ENCODE measurements at regions not wholly inside any gene's neighbourhood (a gene's known extent, or its start where the extent isn't known, plus 50 kb on each side); places are given as distances from the start of the nearest gene placed in this dataset.

- Mint-ChIP-seq H3K27ac (no peak overlapping the region), H3K36me3 (ENCODE audit: low read depth) (no peaks in the 10 kb centered on the region), H3K4me1 (ENCODE audit: low read depth) (no peaks in the 10 kb centered on the region), H3K4me3 (no peak overlapping the region), H3K9me3 (peaks cover 6% of the 10 kb centered on the region), H3K27me3 (no peaks in the 10 kb centered on the region)
- DNase-seq = no peak
These were observed 165.8 kb upstream of the STAC start for GRCh38 chr3:36214460-36214859.

- H3K36me3 Mint-ChIP-seq (ENCODE audit: low read depth) = no peaks in the 10 kb centered on the region
- no peaks in the 10 kb centered on the region for H3K27me3 Mint-ChIP-seq
- no peak overlapping the region for H3K27ac Mint-ChIP-seq
- H3K9me3 Mint-ChIP-seq = peaks cover 6% of the 10 kb centered on the region
- H3K4me1 Mint-ChIP-seq (ENCODE audit: low read depth) = no peaks in the 10 kb centered on the region
- DNase-seq = no peak
- no peak overlapping the region for H3K4me3 Mint-ChIP-seq
These were observed 165.1 kb upstream of the STAC start for GRCh38 chr3:36215241-36215640.

- DNase-seq = no peak
- no peaks in the 10 kb centered on the region for H3K27me3 Mint-ChIP-seq
- H3K36me3 Mint-ChIP-seq (ENCODE audit: low read depth) = no peaks in the 10 kb centered on the region
- H3K27ac Mint-ChIP-seq = no peak overlapping the region
- peaks cover 6% of the 10 kb centered on the region for H3K9me3 Mint-ChIP-seq
- H3K4me1 Mint-ChIP-seq (ENCODE audit: low read depth) = no peaks in the 10 kb centered on the region
- H3K4me3 Mint-ChIP-seq = no peak overlapping the region
These were observed 160.9 kb upstream of the STAC start for GRCh38 chr3:36219398-36219797.

- H3K27me3 Mint-ChIP-seq = peaks cover 3% of the 10 kb centered on the region
- H3K4me3 Mint-ChIP-seq = no peak overlapping the region
- DNase-seq = no peak
- no peaks in the 10 kb centered on the region for H3K4me1 Mint-ChIP-seq (ENCODE audit: low read depth)
- peaks cover 9% of the 10 kb centered on the region for H3K9me3 Mint-ChIP-seq
- no peak overlapping the region for H3K27ac Mint-ChIP-seq
- H3K36me3 Mint-ChIP-seq (ENCODE audit: low read depth) = no peaks in the 10 kb centered on the region
These were observed 160.1 kb upstream of the STAC start for GRCh38 chr3:36220173-36220572.

- Mint-ChIP-seq H3K27ac (no peak overlapping the region), H3K27me3 (peaks cover 4% of the 10 kb centered on the region), H3K4me3 (no peak overlapping the region), H3K9me3 (peaks cover 13% of the 10 kb centered on the region), H3K4me1 (ENCODE audit: low read depth) (no peaks in the 10 kb centered on the region), H3K36me3 (ENCODE audit: low read depth) (no peaks in the 10 kb centered on the region)
- DNase-seq = no peak
These were observed 158.3 kb upstream of the STAC start for GRCh38 chr3:36221975-36222374.

GRCh38 chr3:36227980-36228379 is 152.3 kb upstream of the STAC start:
- DNase-seq = no peak
- Mint-ChIP-seq H3K36me3 (ENCODE audit: low read depth) (no peaks in the 10 kb centered on the region), H3K27ac (no peak overlapping the region), H3K27me3 (peaks cover 4% of the 10 kb centered on the region), H3K4me1 (ENCODE audit: low read depth) (no peaks in the 10 kb centered on the region), H3K4me3 (no peak overlapping the region), H3K9me3 (peaks cover 7% of the 10 kb centered on the region)

- Mint-ChIP-seq H3K4me1 (ENCODE audit: low read depth) (no peaks in the 10 kb centered on the region), H3K27me3 (peaks cover 4% of the 10 kb centered on the region), H3K27ac (no peak overlapping the region), H3K9me3 (peaks cover 7% of the 10 kb centered on the region), H3K36me3 (ENCODE audit: low read depth) (no peaks in the 10 kb centered on the region), H3K4me3 (no peak overlapping the region)
- DNase-seq = no peak
These were observed 150.8 kb upstream of the STAC start for GRCh38 chr3:36229496-36229895.

- H3K36me3 Mint-ChIP-seq (ENCODE audit: low read depth) = no peaks in the 10 kb centered on the region
- no peak overlapping the region for H3K27ac Mint-ChIP-seq
- H3K9me3 Mint-ChIP-seq = peaks cover 3% of the 10 kb centered on the region
- no peak overlapping the region for H3K4me3 Mint-ChIP-seq
- DNase-seq = no peak
- no peaks in the 10 kb centered on the region for H3K27me3 Mint-ChIP-seq
- H3K4me1 Mint-ChIP-seq (ENCODE audit: low read depth) = no peaks in the 10 kb centered on the region
These were observed 147.4 kb upstream of the STAC start for GRCh38 chr3:36232797-36233489.

GRCh38 chr3:36244728-36245127 is 135.6 kb upstream of the STAC start:
- Mint-ChIP-seq H3K27ac (no peak overlapping the region), H3K4me1 (ENCODE audit: low read depth) (no peaks in the 10 kb centered on the region), H3K9me3 (no peaks in the 10 kb centered on the region), H3K36me3 (ENCODE audit: low read depth) (no peaks in the 10 kb centered on the region), H3K4me3 (no peak overlapping the region), H3K27me3 (no peaks in the 10 kb centered on the region)
- no peak for DNase-seq

- Mint-ChIP-seq H3K36me3 (ENCODE audit: low read depth) (no peaks in the 10 kb centered on the region), H3K27me3 (no peaks in the 10 kb centered on the region), H3K4me1 (ENCODE audit: low read depth) (no peaks in the 10 kb centered on the region), H3K4me3 (no peak overlapping the region), H3K9me3 (peaks cover 19% of the 10 kb centered on the region), H3K27ac (no peak overlapping the region)
- DNase-seq = no peak
These were observed 131.9 kb upstream of the STAC start for GRCh38 chr3:36248374-36248773.

GRCh38 chr3:36250191-36250590 is 130.1 kb upstream of the STAC start:
- H3K4me3 Mint-ChIP-seq = no peak overlapping the region
- peaks cover 24% of the 10 kb centered on the region for H3K9me3 Mint-ChIP-seq
- H3K27me3 Mint-ChIP-seq = no peaks in the 10 kb centered on the region
- no peaks in the 10 kb centered on the region for H3K4me1 Mint-ChIP-seq (ENCODE audit: low read depth)
- no peak for DNase-seq
- H3K27ac Mint-ChIP-seq = no peak overlapping the region
- no peaks in the 10 kb centered on the region for H3K36me3 Mint-ChIP-seq (ENCODE audit: low read depth)

- Mint-ChIP-seq H3K9me3 (peaks cover 16% of the 10 kb centered on the region), H3K27ac (no peak overlapping the region), H3K4me3 (no peak overlapping the region), H3K27me3 (no peaks in the 10 kb centered on the region), H3K36me3 (ENCODE audit: low read depth) (no peaks in the 10 kb centered on the region), H3K4me1 (ENCODE audit: low read depth) (no peaks in the 10 kb centered on the region)
- no peak for DNase-seq
These were observed 123.0 kb upstream of the STAC start for GRCh38 chr3:36257158-36257852.

- DNase-seq = no peak
- no peaks in the 10 kb centered on the region for H3K36me3 Mint-ChIP-seq (ENCODE audit: low read depth)
- peaks cover 12% of the 10 kb centered on the region for H3K9me3 Mint-ChIP-seq
- H3K27me3 Mint-ChIP-seq = no peaks in the 10 kb centered on the region
- no peak overlapping the region for H3K4me3 Mint-ChIP-seq
- H3K4me1 Mint-ChIP-seq (ENCODE audit: low read depth) = no peaks in the 10 kb centered on the region
- no peak overlapping the region for H3K27ac Mint-ChIP-seq
These were observed 121.9 kb upstream of the STAC start for GRCh38 chr3:36258421-36258820.

- H3K27ac Mint-ChIP-seq = no peak overlapping the region
- no peaks in the 10 kb centered on the region for H3K36me3 Mint-ChIP-seq (ENCODE audit: low read depth)
- H3K27me3 Mint-ChIP-seq = no peaks in the 10 kb centered on the region
- H3K4me3 Mint-ChIP-seq = no peak overlapping the region
- no peaks in the 10 kb centered on the region for H3K4me1 Mint-ChIP-seq (ENCODE audit: low read depth)
- DNase-seq = no peak
- H3K9me3 Mint-ChIP-seq = peaks cover 9% of the 10 kb centered on the region
These were observed 120.7 kb upstream of the STAC start for GRCh38 chr3:36259580-36259979.

GRCh38 chr3:36269274-36269673 is 111.0 kb upstream of the STAC start:
- Mint-ChIP-seq H3K27me3 (no peaks in the 10 kb centered on the region), H3K4me3 (no peak overlapping the region)

More at GRCh38 chr3:36269274-36269673, 111.0 kb upstream of the STAC start:
- DNase-seq = no peak
- Mint-ChIP-seq H3K27ac (no peak overlapping the region), H3K36me3 (ENCODE audit: low read depth) (no peaks in the 10 kb centered on the region), H3K9me3 (no peaks in the 10 kb centered on the region), H3K4me1 (ENCODE audit: low read depth) (no peaks in the 10 kb centered on the region)
